BJ (cell line): ENCODE measurements at regions not wholly inside any gene's neighbourhood (a gene's known extent, or its start where the extent isn't known, plus 50 kb on each side); places are given as distances from the start of the nearest gene placed in this dataset.

Experiments used
- CTCF ChIA-PET: fragments of 350-600 bp; formaldehyde crosslinking; extraction: SDS; loops from one replicate; lab custom pipeline; 2021; ENCODE audit warnings: antibody characterized with exemption, inconsistent platforms; lab: Yijun Ruan, JAX
- POLR2A ChIA-PET: fragments of 300-600 bp; sonication (Branson Sonifier 250); formaldehyde crosslinking; extraction: SDS; loops from one replicate; lab custom pipeline; 2021; ENCODE audit warnings: antibody characterized with exemption; lab: Charles Lee
- DNase-seq: peaks from one replicate; pipeline ENCODE4 v3.0.0-alpha.2; 2011; ENCODE audit warnings: low read depth
- H3K27me3 ChIP-seq: 2 replicates; pipeline ENCODE4 v1.6.0; 2011; ENCODE audit warnings: low read length; ENCODE audit not compliant: control insufficient read depth, insufficient read depth
- H3K36me3 ChIP-seq: 2 replicates; pipeline ENCODE4 v1.5.1; 2011; ENCODE audit warnings: low read length; ENCODE audit not compliant: control insufficient read depth, insufficient read depth
- H3K4me3 ChIP-seq: 2 replicates; pipeline ENCODE4 v1.5.1; 2011; ENCODE audit warnings: low read depth, mild to moderate bottlenecking, control low read depth, low read length
- TF ChIP-seq, protein P1 (sequence below): IDR thresholded peaks from 2 replicates; pipeline ENCODE4 v1.5.1; 2011; ENCODE audit warnings: low read depth, mild to moderate bottlenecking, control low read depth, inconsistent platforms, low read length, moderate library complexity; ENCODE audit not compliant: insufficient read depth

DNA sequence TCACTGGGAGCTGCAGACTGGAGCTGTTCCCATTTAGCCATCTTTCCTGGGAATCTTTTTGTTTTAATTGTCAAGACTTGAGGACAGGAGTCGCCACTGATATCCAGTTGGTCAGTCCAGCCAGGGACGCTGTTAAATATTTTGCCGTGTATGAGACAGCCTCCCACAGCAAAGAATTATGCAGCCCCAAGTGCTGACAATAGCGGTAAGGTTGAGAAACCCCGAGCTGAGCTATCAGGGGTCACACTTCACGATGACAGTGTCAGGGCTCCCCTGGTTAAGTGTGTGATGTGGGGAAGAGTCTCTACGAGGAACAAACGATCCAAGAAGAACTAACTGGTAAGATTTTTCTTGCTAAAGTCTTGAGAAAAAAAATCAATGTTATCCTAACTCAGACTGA, 372.0 kb upstream of the MPDZ start:
- ChIA-PET POLR2A (interaction anchor here (0.6 kb wide), 1 partner anchor 400 kb away, joined by 3 read pairs; no protein-coding TSS in a partner anchor), CTCF (no interaction called here)
- DNase-seq: no peak
- H3K27me3 ChIP-seq: no peaks in the 10 kb centered on the region
- H3K36me3 ChIP-seq: no peaks in the 10 kb centered on the region
- no peak overlapping the region for H3K4me3 ChIP-seq
- TF ChIP-seq, protein P1, sequence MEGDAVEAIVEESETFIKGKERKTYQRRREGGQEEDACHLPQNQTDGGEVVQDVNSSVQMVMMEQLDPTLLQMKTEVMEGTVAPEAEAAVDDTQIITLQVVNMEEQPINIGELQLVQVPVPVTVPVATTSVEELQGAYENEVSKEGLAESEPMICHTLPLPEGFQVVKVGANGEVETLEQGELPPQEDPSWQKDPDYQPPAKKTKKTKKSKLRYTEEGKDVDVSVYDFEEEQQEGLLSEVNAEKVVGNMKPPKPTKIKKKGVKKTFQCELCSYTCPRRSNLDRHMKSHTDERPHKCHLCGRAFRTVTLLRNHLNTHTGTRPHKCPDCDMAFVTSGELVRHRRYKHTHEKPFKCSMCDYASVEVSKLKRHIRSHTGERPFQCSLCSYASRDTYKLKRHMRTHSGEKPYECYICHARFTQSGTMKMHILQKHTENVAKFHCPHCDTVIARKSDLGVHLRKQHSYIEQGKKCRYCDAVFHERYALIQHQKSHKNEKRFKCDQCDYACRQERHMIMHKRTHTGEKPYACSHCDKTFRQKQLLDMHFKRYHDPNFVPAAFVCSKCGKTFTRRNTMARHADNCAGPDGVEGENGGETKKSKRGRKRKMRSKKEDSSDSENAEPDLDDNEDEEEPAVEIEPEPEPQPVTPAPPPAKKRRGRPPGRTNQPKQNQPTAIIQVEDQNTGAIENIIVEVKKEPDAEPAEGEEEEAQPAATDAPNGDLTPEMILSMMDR: no peak

DNA sequence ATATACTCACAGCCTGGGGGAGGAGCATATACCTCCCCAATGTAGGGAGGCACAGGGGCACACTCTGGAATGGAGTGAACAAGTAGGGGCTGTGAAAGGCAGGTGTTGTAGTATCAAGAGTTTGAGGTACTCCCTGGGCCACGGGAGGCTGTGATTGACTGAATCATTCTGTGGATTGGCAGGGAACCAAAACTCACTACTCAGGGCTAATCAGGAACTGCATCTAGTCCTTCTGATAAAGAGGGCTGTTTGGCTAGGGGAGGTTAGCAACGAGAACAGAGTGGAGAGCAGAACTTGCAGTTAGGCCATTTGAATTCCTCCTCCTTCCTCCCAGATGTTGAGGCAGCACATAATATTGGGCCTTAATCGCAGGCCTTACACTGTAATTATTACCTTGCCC, 369.2 kb upstream of the MPDZ start:
- TF ChIP-seq, protein P1: no peak
- DNase-seq: no peak
- H3K4me3 ChIP-seq: no peak overlapping the region
- ChIA-PET POLR2A (no interaction called here), CTCF (no interaction called here)
- no peaks in the 10 kb centered on the region for H3K27me3 ChIP-seq
- no peaks in the 10 kb centered on the region for H3K36me3 ChIP-seq

DNA sequence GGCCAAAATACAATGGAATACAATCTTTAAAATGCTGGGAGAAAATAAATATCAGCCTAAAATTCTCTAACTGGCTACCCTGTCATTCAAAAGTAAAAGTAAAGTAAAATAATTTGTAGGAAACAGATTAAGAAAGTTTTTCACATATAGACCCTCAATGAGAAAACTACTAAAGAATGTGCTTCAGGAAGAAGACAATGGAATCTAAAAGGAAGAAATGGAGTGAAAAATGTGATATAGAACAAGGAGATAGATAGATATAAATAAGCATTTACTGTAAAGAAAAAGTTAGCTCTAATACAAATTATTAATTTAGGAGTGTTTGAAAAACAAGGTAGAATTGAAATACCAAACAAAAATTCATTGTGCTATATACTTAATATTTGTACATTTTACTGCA, 368.6 kb upstream of the MPDZ start:
- DNase-seq: no peak
- POLR2A ChIA-PET: no interaction called here
- Histone ChIP-seq H3K27me3 (no peaks in the 10 kb centered on the region), H3K36me3 (no peaks in the 10 kb centered on the region), H3K4me3 (no peak overlapping the region)
- CTCF ChIA-PET: no interaction called here
- TF ChIP-seq, protein P1: no peak

DNA sequence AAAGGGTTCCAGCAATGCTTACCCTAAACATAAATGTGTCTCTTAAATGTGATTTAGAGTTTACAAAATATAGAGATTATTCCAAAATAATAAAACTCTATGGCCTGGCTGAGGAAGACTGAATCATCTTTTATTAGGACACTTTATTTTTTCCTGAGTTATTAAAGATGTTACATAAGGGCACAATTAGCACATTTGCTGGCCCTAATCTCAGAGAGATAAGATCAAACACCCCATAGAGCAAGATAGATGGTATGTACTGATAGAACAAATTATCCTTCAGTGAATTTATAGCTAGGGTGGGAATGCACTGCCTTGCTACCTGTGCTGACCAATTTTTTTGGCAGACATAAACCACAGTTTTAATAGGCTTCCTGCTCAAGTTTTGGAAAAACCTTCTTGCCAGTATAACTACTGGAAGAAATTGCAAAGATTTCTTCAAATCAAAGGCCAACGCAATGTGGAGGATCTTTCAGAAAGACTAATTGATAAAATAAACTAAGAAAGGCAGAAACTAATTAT, 367.1 kb upstream of the MPDZ start:
- H3K4me3 ChIP-seq: no peak overlapping the region
- TF ChIP-seq, protein P1: no peak
- ChIA-PET POLR2A (no interaction called here), CTCF (no interaction called here)
- DNase-seq: no peak
- no peaks in the 10 kb centered on the region for H3K27me3 ChIP-seq
- no peaks in the 10 kb centered on the region for H3K36me3 ChIP-seq

DNA sequence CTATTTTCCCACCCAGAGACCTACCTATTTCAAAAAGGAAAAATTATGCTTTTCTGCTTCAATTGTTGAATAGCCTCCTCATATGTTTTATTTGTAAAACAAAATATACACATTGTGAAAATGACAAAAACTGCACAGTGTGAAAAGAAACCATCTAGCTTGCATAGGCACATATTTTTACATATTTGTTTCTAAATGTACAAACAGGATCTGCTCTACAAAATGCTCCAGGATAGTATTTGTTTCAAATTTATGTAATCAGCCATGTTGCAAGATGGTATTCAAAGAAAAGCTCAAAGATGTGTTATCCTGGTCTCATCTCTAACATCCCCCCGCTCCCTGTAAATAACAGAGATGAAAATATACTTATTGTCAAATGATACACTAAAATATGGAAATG, 366.1 kb upstream of the MPDZ start:
- CTCF ChIA-PET: no interaction called here

More for the DNA sequence above, 366.1 kb upstream of the MPDZ start:
- no peak for DNase-seq
- TF ChIP-seq, protein P1: no peak
- POLR2A ChIA-PET: no interaction called here
- Histone ChIP-seq H3K4me3 (no peak overlapping the region), H3K27me3 (no peaks in the 10 kb centered on the region), H3K36me3 (no peaks in the 10 kb centered on the region)
